MV-4-11 (cell line): ENCODE measurements at regions not wholly inside any gene's neighbourhood (a gene's known extent, or its start where the extent isn't known, plus 50 kb on each side); places are given as distances from the start of the nearest gene placed in this dataset.
"Not testable (repeated sequence)": the region's sequence is repeated elsewhere in the genome, so short reads cannot be mapped to it uniquely, and the experiment has no call there.

Experiments used
- DNase-seq: peaks from one replicate; lab custom pipeline; 2025; lab: John Stamatoyannopoulos, UW

DNA sequence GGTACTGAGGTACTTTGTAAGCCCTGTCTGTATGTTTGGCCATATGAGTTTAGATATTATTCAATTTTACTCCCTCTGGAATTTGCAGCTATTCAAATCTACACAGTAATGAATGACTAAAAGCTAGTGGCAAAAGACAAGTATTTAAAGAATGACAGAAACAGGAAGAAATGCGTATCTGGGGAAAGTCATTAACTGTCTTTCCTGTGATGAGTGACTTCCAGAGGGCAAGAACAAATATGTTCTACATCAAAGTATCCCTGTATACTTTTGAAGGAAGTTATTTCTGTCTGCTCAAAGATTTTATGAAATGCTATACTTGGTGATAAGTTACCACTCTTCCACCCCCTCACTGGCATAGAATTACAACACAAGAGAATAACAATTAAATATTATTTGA is 489.3 kb upstream of the SOX9 start:
- no peak for DNase-seq

DNA sequence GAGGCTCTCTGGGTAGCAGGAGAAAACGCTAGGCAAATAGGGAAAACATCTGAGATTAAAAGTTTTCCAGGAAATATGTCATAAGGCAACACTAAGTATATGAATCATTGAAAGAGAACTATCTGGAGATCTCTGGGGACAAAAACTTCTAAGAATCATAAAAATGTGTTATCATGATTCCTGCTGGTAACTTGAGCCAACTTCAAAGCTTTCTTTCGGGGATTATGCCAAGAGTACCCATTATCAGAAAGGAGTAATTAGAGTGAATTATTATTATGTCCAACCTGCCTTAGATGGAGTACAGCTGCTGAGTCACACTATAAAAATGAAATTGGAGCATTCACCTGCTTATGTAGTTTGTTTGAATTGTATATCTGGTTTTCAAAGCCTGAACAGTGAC is 488.5 kb upstream of the SOX9 start:
- DNase-seq = no peak

DNA sequence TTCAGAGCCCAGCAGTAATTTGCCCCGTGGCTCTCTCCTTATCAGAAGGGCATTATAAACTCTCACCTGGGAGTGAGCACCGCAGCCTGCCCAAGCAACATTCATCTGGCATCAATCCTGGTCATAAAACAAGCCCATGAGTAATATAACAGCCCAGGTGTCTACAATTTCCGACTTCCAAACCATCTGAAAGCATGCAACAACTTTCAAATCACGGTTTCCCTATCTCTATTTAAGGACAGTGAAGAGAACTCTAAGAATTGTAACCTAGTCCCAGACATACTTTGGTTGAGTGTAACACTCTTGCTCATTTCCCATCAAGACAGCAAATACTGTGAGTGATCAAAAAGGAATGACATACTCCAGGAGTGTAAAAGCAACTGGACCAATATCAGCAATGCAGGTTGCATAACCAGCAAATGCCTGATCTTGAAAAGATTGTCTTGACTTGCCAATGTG is 487.4 kb upstream of the SOX9 start:
- no peak for DNase-seq

DNA sequence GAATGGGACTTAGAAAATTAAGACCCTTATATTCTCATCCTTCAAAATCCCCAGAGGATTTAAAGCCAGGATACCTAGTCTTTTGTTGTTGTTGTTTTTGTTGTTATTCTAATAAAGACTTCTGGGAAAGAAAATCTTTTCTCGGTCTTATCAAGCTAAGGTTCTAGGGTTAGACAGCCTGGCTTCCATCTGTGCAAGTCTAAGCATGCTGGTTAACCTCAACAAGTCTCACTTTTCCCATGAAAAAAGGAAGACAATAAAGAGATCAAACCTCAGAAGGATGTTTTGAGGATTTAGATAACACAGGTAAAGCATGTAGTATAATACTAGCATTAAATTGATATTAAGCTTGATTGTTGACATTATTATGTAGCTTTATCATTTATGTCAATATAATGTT is 486.4 kb upstream of the SOX9 start:
- no peak for DNase-seq

DNA sequence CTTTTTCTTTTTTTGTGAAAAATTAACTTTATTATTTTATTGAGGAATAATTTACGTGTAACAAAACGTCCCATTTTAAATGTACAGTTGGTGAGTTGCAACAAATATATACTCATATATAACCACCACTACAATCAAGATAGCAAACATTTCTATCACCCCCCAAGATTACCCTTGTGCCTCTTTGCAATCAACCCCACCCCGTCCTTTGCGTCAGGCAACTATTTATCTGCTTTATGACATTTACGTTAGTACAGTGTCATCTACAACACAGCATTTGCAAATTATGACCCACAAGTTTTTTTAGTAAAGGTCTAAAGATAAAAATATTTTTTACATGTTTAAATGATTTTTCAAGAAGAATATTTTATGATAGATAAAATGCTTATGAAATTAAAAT is 485.6 kb upstream of the SOX9 start:
- no peak for DNase-seq

DNA sequence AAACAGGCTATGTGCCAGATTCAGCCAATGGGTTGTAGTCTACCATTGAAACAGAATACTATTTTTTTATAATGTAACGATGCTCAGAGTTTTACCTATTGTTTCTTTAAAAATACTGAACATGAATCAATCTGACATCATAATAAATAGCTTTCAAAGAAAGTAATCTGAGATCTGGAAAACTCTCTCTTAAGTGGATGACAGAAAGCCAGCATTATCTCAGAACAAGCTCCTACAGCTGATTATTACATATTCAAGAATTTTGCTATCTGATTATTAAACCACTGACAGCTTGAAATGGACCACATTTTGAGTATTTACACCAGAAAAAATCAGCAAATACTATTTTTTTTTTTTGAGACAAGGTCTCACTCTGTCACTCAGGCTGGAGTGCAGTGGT is 484.2 kb upstream of the SOX9 start:
- DNase-seq = no peak

DNA sequence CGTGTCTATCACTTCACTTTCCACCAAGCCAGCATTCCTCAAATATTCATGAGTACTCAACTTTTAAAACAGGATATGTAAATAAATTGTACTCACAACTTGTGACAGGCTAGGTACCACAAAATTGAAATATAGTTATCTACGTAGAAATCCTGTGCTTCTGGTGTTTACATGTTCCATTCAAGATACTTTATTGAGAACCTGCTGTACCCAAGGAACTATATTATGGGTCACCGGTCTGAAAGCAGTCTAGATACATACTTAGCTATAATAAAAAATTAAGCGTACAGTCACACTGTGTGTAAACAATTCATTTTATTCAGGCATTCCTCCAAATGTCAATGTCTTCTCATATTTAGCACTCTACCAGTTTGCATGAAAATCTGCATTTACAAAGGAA is 482.2 kb upstream of the SOX9 start:
- no peak for DNase-seq

DNA sequence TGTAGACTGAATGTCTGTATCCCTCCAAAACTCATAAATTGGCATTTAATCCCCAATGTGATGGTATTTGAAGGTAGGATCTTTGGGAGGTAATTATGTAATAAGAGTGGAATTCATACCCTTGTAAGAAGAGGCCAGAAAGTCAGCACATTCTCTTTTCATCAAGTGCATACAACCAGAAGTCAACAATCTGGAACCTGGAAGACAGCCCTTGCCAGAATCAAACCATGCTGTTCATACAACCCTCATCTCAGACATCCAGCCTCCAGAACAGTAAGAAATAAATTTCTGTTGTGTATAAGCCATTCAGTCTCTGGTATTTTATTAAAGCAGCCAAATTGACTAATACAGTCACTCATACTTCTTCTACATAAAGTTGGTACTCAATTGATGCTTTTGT is 481.0 kb upstream of the SOX9 start:
- no peak for DNase-seq

DNA sequence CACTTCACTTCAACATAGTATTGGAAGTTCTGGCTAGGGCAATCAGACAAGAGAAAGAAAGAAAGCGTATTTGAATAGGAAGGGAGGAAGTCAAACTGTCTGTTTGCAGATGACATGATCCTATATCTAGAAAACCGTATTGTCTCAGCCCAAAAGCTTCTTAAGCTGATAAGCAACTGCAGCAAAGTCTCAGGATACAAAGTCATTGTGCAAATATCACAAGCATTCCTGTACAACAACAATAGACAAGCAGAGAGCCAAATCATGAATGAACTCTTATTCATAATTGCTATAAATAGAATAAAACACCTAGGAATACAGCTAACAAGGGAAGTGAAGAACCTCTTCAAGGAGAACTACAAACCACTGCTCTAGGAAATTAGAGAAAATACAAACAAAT is 473.9 kb upstream of the SOX9 start:
- DNase-seq = not testable (repeated sequence)

DNA sequence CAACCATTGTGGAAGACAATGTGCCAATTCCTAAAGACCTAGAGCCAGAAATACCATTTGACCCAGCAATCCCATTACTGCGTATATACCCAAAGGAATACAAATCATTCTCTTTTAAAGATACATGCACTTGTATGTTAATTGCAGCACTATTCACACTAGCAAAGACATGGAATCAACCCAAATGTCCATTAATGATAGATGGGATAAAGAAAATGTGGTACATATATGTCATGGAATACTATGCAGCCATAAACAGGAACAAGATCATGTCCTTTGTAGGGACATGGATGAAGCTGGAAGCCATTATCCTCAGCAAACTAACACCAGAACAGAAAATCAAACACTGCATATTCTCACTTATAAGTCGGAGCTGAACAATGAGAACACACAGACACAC is 472.5 kb upstream of the SOX9 start:
- not testable (repeated sequence) for DNase-seq

DNA sequence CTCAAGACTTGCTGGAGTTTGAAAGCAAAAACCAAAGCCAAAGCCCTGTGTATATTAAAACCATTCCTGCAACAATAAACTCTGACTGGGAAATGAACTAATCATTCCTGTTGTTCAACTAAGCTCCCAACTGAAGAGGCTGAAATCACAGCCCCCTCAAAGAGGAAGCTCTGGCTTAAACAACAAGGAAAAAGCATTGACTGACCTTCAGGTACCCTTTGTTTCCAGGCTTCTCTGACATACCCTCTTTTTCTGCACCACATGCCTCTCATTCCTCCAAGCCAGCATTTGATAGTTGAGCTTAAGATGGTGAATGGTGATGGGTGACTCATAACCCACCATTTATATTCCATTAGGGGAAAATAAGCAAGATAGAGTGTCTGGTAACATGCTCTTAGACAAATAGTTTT is 470.9 kb upstream of the SOX9 start:
- no peak for DNase-seq

DNA sequence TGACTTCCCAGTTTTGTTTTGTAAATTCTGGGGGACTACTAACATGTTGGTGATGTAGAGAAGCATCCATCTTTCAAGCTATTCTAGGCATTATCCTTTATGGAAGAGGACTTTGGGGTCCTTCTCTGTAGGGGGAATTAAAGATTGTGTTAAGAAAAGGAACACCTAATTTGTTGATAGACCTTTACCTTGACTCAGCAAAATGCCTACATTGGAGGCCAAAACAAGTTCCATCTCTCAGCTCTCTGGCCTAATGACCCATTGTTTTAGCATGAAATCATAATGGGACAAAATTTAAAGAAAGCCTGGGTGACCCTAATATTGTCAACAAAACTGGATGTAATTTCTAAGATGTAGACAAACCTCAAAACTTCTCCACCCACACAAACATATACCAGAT is 465.3 kb upstream of the SOX9 start:
- no peak for DNase-seq

DNA sequence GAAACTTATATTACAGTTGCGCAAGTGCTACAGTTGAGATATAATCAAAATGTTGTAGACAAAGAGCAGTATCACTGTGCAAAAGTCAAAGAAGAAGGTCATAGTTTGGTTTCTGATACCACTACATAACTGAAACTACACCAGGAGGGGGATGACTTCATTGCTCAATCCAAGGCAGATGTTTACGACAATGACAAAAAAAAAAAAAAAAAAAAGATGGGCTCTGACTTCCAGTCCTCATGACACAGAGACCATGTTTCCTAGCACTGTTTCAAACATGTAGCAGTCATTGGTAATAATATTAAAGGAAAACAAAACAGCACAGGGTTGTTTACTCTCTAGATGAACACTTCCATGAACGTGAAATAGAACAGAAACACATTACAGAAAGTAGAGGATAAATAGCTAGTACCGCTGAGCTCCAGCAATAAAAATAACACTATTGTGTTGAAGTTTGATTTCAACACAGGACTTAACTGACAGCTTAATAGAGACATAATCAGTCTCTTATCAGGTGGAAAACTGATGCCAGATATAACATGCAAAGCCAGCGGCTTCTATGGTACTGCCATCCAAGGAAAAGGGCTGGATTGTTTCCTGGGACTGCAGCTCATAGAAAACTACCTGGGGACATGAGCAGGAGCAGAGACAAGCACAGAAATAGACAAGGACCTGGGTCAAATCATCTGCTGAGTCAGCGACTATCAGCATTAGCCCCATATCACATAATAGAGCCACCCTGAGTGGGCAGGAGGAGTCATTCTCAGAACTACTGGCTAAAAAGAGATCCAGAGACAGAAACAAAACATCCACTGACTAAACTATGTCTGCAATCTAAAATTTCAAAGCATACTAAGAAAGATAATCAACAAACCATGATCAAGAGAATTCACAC is 463.6 kb upstream of the SOX9 start:
- no peak for DNase-seq

DNA sequence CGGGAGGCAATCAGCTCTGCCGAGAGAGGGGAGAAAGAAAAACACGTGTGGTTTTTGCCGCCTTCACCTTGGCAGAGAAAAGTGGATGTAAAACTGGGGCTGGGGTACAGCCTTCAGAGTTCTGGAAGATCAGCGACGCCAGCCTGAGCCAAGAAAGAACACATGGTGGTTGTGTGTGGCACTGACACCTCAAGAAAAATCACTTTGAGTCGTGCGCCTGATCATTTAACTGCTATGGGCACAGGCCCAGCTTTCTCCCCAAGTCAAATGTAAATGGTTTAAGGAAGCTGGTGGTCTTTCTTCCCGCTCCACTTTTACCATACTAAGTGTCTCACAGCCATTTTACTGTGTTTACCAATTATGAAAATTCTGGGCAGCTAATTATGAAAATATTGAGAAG is 461.8 kb upstream of the SOX9 start:
- no peak for DNase-seq

DNA sequence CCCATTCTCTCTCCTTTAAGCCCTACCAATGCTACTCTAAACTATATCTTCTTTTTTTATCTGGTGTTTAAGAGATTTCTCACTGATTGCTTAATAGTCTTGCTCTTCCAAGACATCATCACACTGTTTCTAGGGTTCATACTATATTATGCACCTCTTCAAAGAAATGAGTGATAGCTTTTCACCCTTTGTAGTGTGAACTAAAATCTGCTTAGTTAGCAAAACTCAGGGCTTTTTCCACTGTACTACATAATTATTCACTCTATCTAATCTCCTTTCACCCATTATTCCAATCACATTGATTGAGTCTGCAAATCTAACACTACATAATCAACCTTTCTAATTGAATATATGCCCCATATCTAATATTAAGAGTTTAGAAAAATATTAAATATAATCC is 456.0 kb upstream of the SOX9 start:
- no peak for DNase-seq

DNA sequence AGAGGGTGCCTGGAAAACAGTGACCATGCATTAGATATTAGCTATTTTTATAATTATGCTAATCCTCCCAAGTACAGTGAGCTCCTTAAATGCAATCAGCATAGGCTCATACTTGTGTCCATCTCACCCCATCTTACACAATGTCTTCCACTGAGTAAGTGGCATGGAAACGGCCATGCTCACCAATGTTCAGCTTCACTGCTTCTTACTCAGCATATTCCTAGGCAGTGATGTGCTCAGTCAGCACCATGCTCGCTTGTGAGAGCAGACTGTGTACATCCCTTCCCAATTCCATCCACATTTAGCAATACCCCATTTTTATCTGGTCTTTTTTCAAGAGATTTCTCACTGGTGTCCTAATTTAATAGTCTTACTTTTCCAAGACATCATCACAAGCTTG is 454.8 kb upstream of the SOX9 start:
- no peak for DNase-seq

DNA sequence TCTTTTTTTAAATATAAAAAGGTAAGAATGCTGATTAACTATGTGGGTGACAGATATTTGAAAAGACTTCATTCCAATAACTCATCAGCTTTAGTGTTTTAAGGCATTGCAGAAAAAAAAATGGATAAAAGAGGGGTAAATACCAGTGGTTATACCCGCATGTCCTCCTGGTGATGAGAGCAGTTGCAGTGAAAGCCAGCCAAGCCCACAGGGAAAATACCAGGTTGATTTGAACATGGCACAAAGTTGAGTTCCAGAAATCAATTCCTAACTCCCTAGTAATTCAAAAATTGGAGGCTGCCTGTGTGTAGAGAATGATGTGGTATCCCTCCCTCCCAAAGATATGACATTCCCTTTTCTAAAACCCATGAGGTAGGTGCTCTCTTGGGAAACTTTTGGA is 453.2 kb upstream of the SOX9 start:
- DNase-seq = no peak

DNA sequence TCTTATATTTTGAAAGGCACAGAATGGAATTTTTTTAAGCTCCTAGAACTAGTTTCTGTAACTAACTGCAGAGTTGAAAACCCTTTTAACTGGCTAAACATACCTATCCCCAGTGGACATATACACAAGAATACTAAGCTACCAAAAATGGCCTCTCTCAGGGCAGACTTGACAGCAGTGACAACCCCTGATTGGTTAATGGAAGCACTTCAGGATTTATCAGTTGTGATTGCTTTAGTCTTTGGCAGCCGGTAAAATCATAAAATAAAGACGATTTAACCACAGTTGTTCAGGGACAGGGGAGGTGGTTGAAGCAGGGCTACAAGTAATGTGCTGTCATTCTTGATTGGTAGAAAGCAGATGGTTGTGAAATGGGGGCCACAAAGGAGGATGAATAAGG is 452.0 kb upstream of the SOX9 start:
- DNase-seq = no peak

DNA sequence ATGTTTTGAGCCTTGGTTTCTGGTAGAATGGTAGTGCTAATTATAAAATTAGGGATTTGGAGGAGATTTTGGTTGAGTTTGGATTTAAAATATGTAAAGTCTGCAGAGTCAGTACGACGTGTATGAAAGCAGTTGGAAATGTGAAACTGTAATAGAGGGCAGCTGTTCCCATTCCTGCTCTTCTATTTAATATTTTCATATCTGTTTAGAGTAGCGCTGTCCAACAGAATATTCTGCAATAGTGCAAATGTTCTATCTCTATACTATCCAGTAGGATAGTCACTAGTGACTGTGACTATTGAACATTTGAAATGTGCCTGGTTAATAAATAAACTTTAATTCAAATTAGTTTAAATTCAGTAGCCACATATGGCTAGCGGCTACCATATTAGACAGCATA is 443.4 kb upstream of the SOX9 start:
- no peak for DNase-seq

DNA sequence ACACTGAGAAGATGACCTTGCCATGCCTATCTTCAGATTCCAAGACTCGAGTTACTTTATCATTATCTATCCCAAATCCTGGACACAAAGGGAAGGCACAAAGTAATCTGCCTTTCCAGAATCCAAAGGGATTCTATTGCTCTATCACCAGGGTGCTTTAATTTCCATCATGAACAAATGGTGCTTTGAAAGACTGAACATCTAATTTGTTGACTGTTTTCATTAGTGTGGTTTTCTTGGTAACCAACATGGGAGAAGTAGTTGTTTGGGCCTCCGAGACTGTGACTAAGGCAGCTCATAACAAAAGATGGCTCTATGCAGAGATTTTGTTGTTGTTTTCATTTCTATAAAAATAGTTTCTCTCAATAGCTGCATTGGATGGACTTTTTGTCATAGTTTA is 441.0 kb upstream of the SOX9 start:
- DNase-seq = no peak

DNA sequence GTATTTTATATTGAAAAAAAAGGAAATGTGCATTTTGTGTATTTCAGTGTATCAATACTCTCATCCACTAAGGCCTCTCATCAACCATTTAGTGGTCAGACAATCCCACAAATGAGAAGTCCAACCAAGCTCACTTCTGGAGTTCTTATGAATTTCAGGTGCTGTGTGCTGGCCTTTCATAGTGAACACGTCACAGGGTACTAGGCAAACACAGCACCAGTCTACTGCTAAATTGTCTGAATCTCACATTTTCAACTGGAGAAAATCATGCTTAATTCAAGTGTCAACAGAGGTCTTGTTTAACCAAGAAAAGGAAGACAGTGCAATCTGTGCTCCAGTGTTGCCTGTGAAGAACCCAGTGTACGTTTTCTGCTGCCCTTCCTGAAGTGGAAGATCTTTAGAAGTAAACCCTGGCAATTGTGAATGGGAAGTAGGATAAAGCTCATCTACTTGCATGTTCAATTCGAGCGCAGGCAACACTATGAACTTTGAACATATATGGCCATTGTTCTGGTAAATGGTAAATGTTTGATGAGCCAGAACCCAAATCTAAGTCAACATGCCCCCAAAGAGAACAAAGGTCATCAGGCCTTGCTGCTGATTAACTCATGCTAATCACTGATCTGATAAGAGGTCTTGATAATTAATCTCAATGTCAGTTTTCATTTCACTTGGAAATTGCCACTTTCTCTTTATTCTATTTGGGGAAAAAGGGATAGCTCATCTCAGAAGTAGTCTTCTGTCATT is 439.2 kb upstream of the SOX9 start:
- no peak for DNase-seq

DNA sequence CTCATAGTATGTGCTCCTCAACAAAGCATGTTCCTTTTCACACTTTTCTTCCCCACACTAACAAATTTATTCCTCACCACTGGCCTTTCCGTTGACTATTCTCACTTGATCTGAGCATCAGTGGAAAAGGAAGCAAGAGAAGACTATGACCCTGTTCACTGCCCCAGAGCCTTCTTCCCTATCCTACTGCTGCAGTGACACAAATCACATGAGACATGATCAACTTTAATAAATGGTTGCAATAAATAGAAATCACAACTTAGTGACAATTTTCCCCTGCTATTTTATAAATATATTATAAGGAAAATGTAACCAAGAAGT is 438.7 kb upstream of the SOX9 start:
- no peak for DNase-seq

DNA sequence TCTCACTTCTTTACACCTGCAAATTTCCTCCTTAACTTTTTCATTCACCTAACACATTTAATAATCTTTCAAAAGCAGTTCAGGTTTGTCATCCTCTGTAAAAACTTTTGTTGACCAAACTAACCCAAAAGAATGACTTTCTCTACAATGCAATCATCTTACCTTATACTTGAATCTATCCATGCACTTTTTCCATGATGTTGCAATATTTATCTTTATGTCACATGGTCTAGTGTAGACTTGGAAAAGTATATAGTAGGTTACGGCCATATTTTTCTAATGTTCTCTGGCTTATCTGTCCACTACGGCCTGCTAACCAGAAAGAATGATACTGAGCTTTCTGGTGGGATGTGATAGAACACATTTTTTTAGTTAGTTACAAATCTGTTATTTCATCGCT is 431.0 kb upstream of the SOX9 start:
- no peak for DNase-seq

DNA sequence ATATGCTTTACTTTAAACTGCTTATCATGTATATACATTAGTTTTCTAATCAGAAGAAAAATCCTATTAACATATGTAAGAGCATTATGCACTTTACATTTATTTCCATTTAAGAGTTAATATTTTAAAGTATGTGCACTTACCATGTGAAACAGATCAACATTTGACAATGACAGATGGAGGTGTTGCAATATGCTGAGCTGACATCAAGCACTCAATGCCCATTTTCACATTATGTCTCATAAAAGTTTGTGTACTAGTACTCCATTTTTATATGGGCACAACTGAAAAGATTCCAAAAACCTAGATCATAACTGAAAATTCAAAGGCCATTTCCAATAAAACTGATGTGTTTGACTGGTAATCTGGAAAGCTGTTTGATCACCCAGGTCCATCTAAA is 420.9 kb upstream of the SOX9 start:
- no peak for DNase-seq
